ENCODE measurements at regions not wholly inside any gene's neighbourhood (a gene's known extent, or its start where the extent isn't known, plus 50 kb on each side); places are given as distances from the start of the nearest gene placed in this dataset.

GRCh38 chr6:80544976-80545722 lies 438.7 kb downstream of the BCKDHB start:
- DNase-seq = no peak
- H3K27ac ChIP-seq (ENCODE audit: low read depth in 1 of 2, low read length in 1 of 2) = no peak overlapping the region
- peaks cover 0 to 7% (median 3%) of the 10 kb centered on the region in 5 donors for H3K4me1 ChIP-seq (ENCODE audit: control insufficient read depth in 5 of 5, insufficient read depth in 5 of 5, low read length in 5 of 5)
- H3K4me3 ChIP-seq = no peak overlapping the region
- no peaks in the 10 kb centered on the region for H3K9me3 ChIP-seq (ENCODE audit: control insufficient read depth in 4 of 4, insufficient read depth in 3 of 4, low read length in 3 of 4)
- no peak for ATAC-seq (ENCODE audit: insufficient read depth, low FRiP score)
- no peaks in the 10 kb centered on the region for H3K27me3 ChIP-seq (ENCODE audit: control insufficient read depth in 3 of 3, insufficient read depth in 3 of 3, low read length in 2 of 3)
- TF ChIP-seq CTCF (IDR thresholded peaks at IDR 0.05; ENCODE audit: control extremely low read depth, extremely low read depth) = no peak
- no peaks in the 10 kb centered on the region for H3K36me3 ChIP-seq (ENCODE audit: control insufficient read depth in 4 of 4, insufficient read depth in 4 of 4, low read length in 4 of 4)
- H3K9ac ChIP-seq (ENCODE audit: insufficient read depth in 1 of 2, low read length in 2 of 2) = no peak overlapping the region

- Histone ChIP-seq H3K9me3 (ENCODE audit: control insufficient read depth in 4 of 4, insufficient read depth in 3 of 4, low read length in 3 of 4) (no peaks in the 10 kb centered on the region), H3K36me3 (ENCODE audit: control insufficient read depth in 4 of 4, insufficient read depth in 4 of 4, low read length in 4 of 4) (no peaks in the 10 kb centered on the region), H3K27ac (ENCODE audit: low read depth in 1 of 2, low read length in 1 of 2) (no peak overlapping the region), H3K9ac (ENCODE audit: insufficient read depth in 1 of 2, low read length in 2 of 2) (no peak overlapping the region), H3K27me3 (ENCODE audit: control insufficient read depth in 3 of 3, insufficient read depth in 3 of 3, low read length in 2 of 3) (no peaks in the 10 kb centered on the region), H3K4me1 (ENCODE audit: control insufficient read depth in 5 of 5, insufficient read depth in 5 of 5, low read length in 5 of 5) (peaks cover 0 to 7% (median 2%) of the 10 kb centered on the region in 5 donors), H3K4me3 (no peak overlapping the region)
- ATAC-seq (ENCODE audit: insufficient read depth, low FRiP score) = no peak
- no peak for TF ChIP-seq CTCF (IDR thresholded peaks at IDR 0.05; ENCODE audit: control extremely low read depth, extremely low read depth)
- DNase-seq = no peak
Measured at GRCh38 chr6:80544555-80544954, 438.1 kb downstream of the BCKDHB start.

GRCh38 chr6:80543598-80544222 lies 437.2 kb downstream of the BCKDHB start:
- Histone ChIP-seq H3K4me3 (no peak overlapping the region), H3K27me3 (ENCODE audit: control insufficient read depth in 3 of 3, insufficient read depth in 3 of 3, low read length in 2 of 3) (no peaks in the 10 kb centered on the region), H3K9ac (ENCODE audit: insufficient read depth in 1 of 2, low read length in 2 of 2) (no peak overlapping the region), H3K36me3 (ENCODE audit: control insufficient read depth in 4 of 4, insufficient read depth in 4 of 4, low read length in 4 of 4) (no peaks in the 10 kb centered on the region), H3K27ac (ENCODE audit: low read depth in 1 of 2, low read length in 1 of 2) (no peak overlapping the region), H3K9me3 (ENCODE audit: control insufficient read depth in 4 of 4, insufficient read depth in 3 of 4, low read length in 3 of 4) (no peaks in the 10 kb centered on the region), H3K4me1 (ENCODE audit: control insufficient read depth in 5 of 5, insufficient read depth in 5 of 5, low read length in 5 of 5) (peaks cover 0 to 7% (median 2%) of the 10 kb centered on the region in 5 donors)
- DNase-seq (no peak), ATAC-seq (ENCODE audit: insufficient read depth, low FRiP score) (no peak)
- TF ChIP-seq CTCF (IDR thresholded peaks at IDR 0.05; ENCODE audit: control extremely low read depth, extremely low read depth) = no peak
- 91 to 92% methylated on average over 10 of the region's 10 CpGs for WGBS, 2 donors

Data from lung (tissue), 11 donors.